ENCODE measurements at regions not wholly inside any gene's neighbourhood (a gene's known extent, or its start where the extent isn't known, plus 50 kb on each side); places are given as distances from the start of the nearest gene placed in this dataset.
"Not testable (repeated sequence)": the region's sequence is repeated elsewhere in the genome, so short reads cannot be mapped to it uniquely, and the experiment has no call there.

DNA sequence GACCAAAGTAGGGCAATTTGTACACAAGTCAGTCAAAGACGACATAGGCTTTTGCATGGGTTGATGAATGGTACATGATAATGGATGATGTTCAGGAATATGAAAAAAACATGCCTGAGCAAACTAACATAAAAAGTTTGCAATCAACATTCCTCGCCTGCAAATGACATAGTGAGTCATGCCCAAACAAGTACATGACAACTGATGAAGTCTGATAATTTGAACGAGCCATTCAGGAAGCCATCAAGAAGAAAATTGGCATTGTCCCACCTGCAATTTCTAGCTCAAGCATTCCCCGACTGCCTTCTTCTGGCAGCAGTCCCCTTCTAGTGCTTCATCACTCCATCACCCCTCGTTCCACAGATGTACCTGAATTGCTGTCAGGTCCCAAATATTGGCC lies 118.4 kb upstream of the NR5A2 start:
- DNase-seq = no peak

DNA sequence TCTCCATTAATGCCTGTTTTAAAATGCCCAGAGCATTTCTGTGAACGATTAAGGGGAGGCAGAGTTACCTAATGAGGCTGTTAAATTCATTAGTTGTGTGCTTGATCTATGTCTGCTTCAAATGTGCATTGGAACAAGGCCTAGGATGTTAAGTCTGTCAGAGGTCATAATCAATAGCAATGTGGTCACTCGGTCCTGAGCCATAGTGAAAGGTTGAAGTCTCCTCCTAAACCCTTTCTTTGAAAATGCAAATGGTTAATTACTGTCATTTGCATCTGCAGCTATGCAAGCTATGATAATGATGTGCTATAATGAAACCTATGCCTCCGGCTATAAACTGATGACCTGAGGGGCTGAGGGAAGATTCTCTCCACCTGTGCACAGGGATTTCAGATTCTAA lies 114.2 kb upstream of the NR5A2 start:
- DNase-seq = no peak

DNA sequence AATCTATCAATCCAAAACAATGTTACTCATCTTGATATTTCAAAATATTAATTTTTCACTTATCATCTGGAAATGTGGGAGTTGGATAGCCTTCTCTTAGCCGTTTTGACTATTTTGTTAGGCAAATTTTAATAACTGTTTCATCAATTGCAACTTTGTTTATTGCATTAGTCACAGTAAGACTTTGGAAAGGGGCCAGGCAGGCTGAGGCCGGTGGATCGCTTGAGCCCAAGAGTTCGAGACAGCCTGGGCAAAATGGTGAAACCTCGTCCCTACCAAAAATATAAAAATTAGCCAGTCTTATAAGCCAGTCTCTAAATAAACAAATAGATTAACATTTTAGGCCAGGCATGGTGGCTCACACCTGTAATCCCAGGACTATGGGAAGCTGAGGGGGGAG lies 113.0 kb upstream of the NR5A2 start:
- no peak for DNase-seq

DNA sequence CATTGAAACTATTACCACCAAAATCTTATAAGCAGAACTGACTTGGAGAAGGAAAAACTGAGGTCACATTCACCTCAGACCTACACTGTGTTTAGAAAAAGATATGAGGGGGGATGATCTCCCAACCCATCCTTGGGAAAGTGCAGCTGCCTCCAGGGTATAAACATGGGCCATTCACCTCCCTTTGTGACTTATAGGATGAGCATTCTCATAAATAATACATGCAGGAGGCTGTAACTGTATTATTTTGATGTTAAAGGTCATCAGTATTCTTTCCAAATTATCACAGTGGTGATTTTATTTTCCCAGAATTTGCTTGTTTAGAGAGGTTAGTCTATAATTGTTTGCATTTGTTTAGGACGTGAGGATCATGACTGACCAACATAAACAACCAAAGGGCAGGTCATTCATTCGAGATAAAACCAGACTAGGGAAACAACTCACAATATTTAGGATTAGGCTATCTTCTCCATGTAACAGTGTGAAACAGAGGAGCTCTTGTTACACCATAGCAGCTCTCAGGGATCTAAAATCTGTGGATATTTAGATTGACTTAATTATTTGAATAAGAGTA lies 109.2 kb upstream of the NR5A2 start:
- DNase-seq = no peak

DNA sequence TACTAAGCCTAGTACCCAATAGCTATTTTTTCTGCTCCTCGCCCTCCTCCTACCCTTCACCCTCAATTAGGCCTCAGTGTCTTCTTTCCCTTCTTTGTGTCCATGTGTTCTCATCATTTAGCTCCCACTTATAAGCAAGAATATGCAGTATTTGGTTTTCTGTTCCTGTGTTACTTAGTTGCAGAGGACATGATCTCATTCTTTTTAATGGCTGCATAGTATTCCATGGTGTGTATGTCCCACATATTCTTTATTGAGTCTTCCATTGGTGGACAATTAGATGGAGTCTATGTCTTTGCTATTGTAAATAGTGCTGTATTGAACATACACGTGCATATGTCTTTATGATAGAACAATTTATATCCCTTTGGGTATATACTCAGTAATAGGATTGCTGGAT lies 106.9 kb upstream of the NR5A2 start:
- no peak for DNase-seq

DNA sequence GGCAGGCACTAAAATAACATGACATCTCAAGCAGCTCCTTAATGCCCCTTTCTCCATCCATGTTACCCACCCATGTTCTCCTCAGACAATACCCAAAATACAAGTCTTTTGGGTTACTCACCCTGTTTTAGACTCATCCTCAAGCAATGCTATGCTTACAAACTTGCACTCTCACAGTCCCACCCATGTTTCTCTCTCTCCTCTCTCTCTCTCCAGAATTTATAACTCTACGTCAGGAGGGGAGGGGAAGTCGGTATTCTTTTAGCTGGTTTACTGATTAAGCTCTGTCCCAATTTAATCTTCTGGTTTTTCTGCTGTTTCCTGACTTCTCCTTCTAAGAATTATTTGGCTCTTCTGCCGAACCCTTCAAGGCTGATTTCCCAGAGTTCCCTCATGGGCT lies 98.0 kb upstream of the NR5A2 start:
- no peak for DNase-seq

DNA sequence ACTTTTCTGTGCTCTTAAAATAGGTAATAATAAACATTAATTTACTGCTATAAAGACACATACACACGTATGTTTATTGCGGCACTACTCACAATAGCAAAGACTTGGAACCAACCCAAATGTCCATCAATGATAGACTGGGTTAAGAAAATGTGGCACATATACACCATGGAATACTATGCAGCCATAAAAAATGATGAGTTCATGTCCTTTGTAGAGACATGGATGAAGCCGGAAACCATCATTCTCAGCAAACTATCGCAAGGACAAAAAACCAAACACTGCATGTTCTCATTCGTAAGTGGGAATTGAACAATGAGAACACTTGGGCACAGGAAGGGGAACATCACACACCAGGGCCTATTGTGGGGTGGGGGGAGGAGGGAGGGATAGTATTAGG lies 97.4 kb upstream of the NR5A2 start:
- DNase-seq = not testable (repeated sequence)

DNA sequence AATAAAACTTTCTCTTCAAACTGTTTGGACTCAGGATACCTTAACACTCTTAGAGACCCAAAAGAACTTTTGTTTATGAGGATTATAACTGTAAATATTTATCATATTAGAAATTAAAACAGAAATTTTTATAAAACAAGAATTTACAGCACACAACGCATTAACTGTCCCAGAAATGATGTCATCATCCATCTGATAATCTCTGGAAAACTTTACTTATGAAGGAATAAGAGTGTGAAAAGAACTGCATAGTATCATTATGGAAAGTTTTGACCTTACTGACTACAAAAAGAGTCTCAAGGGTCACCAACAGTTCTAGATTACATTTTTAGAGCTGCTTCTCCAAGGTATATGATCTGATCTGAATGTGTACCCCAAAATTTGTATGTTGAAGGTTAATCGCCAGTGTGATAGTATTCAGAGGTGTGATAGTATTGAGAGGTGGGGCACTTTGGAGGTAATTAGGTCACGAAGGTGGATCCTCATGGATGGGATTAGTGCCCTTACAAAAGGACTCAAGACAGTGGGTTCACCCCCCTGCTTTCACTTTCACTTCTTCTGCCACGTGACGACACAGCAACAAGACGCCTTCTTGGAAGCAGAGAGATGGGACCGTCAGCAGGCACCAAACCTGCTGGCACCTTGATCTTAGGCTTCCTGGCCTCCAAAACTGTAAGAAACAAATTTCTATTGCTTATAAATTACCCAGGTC lies 95.7 kb upstream of the NR5A2 start:
- peak in 1 of 3 donors; percentile 4 for DNase-seq

DNA sequence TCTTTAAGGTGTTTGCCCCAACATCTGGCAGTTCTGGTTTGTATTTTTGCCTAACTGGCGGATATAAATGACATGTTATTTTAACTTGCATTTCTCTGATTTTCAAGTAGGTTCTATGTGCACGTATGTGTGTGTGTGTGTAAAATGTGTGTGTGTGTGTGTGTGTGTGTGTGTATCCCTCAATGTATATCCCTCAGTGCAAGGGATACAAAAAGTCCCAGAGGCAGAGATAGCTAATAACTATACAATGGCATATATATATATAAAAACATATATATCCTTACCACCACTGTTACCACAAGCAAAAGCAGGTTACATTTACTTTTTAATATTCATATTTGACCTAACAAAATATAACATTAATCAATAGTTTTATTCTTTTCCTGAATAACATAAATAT lies 95.0 kb upstream of the NR5A2 start:
- DNase-seq = no peak

DNA sequence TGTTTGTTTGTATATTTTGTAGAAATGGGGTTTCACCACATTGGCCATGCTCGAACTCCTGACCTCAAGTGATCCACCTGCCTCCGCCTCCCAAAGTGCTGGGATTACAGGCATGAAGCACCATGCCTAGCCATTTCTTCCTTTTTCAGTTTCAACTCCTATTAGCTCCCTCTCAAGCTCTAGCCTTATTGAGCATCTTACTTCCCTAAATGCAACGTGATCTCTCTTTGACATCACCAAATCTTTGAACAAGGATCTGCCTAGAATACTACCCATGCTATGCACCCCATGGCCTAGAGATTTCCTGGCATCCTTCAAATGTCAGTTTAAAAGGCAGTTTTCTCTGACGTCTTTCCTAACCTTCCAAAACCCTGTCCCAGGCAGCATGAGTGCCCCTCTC lies 91.1 kb upstream of the NR5A2 start:
- DNase-seq = no peak

DNA sequence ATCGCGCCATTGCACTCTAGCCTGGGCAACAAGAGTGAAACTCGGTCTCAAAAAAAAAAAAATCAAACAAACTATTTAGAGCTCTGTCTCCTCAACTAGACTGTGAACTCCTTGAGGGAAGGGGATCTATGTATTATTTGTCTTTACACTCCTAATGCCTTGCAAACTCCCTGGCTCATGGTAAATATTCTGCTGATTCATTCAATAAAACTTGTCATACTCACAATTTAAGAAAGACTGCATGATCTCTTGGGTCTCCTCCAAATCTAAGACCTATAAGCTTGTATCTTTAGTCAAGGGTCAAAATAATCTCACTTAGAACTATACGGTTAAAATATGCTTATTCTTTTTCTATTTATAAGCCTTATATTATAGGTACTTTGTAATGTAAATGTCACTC lies 90.3 kb upstream of the NR5A2 start:
- DNase-seq = no peak

DNA sequence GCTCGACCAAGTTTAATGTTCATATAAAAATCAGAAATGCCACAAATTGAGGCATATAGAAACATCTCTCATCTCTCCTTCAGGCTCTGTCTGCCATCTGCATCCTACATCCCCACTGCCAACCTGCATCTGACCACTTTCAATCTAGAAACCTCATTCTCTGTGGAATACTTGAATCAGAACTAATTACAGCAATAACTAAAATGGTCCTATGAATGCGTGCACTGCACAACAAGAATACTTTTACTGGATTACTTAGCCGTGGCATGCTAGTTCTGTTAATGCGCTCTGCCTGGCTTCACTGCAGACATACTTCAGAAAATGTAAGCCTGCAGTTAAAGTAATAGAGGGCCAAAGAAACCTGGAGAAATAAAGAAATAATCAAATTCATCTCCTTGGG lies 89.8 kb upstream of the NR5A2 start:
- DNase-seq = no peak

DNA sequence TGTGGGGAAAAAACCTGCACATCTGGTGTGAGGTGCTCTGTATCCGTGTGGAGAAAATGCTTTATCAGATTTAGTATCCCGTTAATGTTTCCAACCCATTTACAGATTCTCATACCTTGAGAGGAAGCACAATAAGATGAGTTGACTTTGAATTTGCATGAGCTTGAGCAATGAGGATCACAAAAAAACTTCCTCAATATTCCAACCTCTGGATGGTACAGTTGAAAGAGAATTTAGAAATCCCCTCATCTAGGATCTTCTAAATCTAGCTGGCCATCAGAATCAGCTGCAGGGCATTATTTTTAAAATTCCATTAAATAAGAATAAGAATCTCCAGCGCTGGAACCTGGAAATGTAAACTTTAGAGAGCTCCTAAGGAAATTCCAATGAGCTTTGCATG lies 82.5 kb upstream of the NR5A2 start:
- no peak for DNase-seq

DNA sequence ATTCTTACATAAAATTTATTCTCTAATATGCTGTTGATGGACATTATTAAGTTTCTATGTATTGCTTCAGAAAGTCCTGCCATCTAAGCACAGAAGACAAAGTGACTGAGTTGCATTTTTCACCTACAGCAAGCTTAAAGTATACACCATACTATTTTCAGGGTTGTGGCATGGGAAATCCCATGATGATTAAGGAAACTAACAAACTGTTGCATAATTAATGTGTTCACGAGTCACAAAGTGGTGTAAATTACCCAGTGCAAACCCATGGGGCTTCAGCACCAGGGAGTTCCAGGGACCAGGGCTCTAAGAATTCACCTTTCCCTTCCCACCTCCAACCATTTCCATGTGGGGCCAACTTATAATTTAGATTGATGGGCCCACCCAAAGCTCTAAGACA lies 81.9 kb upstream of the NR5A2 start:
- DNase-seq = no peak

DNA sequence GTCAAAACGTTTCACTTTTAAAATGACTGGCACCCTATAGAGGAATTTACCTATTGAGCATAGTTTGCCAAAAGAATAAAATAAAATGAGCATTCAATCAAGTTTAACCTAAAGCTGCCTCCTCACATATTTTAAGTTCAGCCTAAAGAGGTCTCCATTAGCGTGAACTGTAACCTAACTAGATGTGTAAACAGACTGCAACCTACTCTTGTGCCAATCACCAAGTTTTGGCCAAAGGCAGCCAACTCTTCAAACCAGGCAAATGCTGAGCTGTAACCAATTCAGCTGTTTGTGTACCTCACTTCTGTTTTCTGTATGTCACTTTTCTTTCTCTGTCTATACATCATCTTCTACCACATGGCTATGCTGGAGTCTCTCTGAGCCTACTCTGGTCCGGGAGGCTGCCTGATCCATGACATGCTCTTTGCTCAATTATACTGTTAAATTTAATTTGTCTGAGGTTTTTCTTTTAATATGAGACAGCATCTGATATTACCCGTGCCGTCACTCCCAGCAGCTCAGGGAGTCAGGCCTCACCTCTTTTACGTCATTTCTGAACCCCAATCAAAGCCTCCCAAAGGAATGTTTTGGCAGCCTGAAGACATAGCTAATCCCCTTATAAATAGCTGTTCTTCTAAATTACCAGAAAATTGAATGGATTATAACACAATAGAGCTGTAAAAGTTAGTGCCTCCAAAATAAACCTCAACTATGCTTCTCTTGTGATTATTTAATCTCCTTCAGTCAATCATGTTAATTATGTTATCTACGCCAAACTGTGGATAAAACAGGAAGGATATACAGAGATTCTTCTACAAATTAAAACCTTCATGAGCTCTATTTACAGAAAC lies 81.0 kb upstream of the NR5A2 start:
- no peak for DNase-seq

DNA sequence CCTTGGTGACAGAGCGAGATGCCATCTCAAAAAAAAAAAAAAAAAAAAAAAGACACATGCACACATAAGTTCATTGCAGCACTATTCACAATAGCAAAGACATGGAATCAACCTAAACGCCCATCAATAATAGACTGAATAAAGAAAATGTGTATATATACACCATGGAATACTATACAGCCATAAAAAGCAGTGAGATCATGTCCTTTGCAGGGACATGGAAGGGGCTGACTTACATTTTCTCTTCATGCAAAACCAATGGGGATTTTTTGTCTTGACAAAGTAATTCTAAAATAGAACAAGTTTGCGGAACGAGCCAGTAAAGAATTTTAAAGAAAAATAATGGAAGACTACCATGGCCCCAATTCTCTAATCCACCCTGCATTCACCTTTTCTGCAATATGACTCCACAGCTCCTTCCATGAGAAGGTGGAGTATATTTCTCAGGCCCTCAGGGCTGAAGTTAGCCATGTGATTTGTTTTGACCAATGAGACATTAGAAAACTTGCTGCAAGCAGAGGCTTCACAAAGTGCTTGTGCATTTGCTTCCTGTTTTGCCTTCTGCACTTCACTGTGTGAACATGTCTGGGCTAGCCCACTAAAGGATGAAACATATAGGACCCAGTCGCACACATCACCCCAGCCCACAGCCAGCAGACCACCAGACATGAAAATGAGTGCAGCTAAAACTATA lies 78.8 kb upstream of the NR5A2 start:
- no peak for DNase-seq

DNA sequence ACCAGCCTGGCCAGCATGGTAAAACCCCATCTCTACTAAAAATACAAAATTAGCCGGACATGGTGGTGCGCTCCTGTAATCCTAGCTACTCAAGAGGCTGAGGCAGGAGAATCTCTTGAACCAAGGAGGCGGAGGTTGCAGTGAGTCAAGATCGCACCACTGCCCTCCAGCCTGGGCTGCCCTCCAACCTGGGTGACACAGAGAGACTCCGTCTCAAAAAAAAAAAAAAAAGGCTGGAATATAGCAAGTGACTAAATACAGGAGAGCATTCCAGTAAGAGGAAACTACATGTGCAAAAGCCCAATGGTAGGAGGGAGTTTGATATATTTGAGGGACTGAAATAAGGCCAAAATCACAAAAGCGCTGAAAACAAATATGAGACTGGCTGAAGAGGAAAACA lies 76.5 kb upstream of the NR5A2 start:
- not testable (repeated sequence) for DNase-seq

DNA sequence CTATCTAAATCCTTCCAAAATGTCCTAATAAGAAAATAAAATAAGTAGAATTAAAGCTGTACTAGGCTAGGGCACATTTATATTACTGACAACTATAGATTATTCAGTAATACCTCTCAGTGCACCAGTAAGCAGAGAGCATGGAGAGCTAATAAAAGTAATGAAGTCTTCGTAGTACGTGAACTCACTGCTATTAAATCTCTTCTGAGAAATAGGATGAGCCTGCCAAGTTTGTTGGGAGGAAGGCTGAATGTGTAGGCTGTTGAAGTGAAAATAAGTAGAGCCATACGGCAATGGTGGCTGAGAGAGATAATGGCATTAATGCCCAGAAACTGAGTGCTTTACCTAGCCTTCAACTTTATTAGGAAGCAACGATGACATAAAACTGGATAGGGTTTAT lies 73.9 kb upstream of the NR5A2 start:
- DNase-seq = no peak

DNA sequence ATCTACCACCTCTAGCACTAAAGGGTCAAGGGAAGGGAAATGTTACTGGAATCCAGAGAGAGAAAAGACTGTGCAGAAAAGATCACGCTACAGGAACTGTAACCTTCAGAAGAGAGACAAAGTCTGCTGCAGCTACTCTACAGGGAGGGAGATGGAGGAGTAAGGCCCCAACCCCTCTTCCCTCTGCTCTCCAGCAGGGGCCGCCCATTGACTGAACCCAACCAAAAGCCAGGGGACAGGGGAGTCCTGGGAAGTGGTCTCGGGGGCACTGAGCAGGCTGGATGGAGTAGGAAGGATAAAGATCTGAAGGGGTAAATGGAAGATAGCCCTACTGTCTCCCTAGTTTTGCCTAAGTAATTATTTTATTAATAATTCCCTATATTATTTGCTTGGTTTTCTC lies 72.8 kb upstream of the NR5A2 start:
- DNase-seq = no peak

DNA sequence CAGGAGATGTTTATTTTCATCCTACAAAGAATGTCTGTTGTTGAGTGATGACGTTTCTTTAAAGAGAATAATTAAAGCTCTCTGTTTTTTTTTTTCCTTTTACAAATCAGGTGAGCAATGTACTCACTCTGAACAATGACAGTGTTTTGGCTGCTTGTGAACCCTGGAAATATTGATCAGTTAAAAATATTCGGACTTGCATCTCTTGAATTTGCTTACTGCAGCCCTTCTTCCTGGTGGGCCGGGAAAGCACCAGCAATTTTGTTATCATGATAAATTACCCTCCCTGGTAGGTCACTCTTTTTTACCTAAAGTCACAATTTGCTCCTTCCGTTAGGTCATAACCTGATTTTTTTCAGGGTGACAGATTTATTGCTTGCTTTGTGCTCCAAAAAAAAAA lies 72.3 kb upstream of the NR5A2 start:
- no peak for DNase-seq

DNA sequence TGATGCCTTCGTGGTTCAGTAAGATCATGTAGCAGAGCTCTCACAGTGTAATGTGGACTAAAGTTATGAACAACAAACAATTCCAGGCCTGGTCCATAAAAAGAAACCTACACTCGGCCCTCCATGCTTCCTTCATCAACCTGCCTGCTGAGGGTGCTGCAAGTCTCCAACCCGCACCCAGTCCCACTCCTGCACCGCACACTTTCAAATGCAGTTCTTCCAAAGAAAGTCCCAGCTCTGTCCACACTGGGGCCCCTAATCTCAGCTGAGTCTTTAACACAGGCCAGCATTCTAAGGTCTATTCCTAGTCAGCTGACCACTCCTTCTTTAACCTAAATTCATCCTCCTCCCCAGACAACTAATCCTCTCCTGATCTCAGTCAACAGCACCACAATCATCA lies 71.5 kb upstream of the NR5A2 start:
- no peak for DNase-seq

DNA sequence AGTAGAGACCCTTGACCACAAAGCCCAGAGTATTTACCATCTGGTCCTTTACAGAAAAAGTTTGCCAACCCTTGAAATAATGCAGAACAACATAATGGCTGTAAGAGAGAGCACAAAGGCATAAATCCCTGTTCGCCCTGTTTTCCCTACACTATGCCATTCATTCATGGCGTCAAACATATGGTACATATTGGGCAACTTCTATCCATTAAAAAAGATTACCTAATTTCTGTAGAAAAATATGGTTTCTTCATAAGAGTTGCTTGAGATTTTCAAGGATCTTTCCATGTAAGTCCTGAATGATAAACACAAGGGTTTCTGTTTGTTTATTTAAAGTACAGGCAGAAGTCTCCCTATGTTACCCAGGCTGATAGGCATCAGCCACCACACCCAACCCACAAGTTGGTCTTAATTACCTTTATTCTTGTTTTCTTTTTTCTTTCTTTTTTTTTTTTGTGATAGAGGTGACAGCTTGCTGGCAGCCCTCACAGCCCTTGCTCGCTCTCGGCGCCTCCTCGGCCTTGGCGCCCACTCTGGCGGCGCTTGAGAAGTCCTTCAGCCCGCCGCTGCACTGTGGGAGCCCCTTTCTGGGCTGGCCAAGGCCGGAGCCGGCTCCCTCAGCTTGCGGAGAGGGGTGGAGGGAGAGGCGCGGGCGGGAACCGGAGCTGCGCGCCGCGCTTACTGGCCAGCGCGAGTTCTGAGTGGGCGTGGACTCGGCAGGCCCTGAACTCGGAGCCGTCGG lies 68.3 kb upstream of the NR5A2 start:
- no peak for DNase-seq

Data from muscle of back (tissue), 3 donors.